ENCODE measurements at regions not wholly inside any gene's neighbourhood (a gene's known extent, or its start where the extent isn't known, plus 50 kb on each side); places are given as distances from the start of the nearest gene placed in this dataset.

- BruUV-seq (replicated peaks) = no TSS peak
- no peaks in the 10 kb centered on the region for H3K27me3 ChIP-seq (replicated peaks in 1 of 2; ENCODE audit: control insufficient read depth in 2 of 2, insufficient read depth in 2 of 2, low read length in 1 of 2)
- H3K36me3 ChIP-seq (ENCODE audit: control insufficient read depth in 2 of 2, insufficient read depth in 2 of 2, low read length in 1 of 2) = no peaks in the 10 kb centered on the region
- FAIRE-seq = no peak
- no peak overlapping the region for H2AFZ ChIP-seq (ENCODE audit: control insufficient read depth, low read depth, low read length)
- intact Hi-C loops (cut with micrococcal nuclease; ENCODE audit: unreplicated experiment) (no loop called here), in situ Hi-C loops (cut with MboI) (no loop called here)
- no peaks in the 10 kb centered on the region for H3K79me2 ChIP-seq (ENCODE audit: control insufficient read depth, insufficient read depth, low read length)
- no peak for ATAC-seq
- ChIA-PET SMC1A (ENCODE audit: uncharacterized antibody, unreplicated experiment) (interaction anchor here (2.2 kb wide), 1 partner anchor 16 kb away, joined by 8 read pairs; no protein-coding TSS in a partner anchor), RAD21 (ENCODE audit: unreplicated experiment) (interaction anchor here (1.1 to 1.8 kb wide), 2 partner anchors 283 to 645 kb away, joined by 3 to 4 read pairs; no protein-coding TSS in a partner anchor), POLR2A (interaction anchor here (1.0 kb wide), 1 partner anchor 144 kb away, joined by 3 read pairs; no protein-coding TSS in a partner anchor), CTCF (no interaction called here)
- H3K9ac ChIP-seq (ENCODE audit: control insufficient read depth, insufficient read depth, low read length) = no peak overlapping the region
- no peak for DNase-seq (ENCODE audit: low read depth, low spot score)
- H4K20me1 ChIP-seq (ENCODE audit: control insufficient read depth, insufficient read depth) = no peaks in the 10 kb centered on the region
- 44% methylated on average over 4 of the region's 4 CpGs for WGBS (ENCODE audit: insufficient coverage, insufficient replicate concordance, low lambda C conversion rate, missing lambda C conversion rate)
- H3K27ac ChIP-seq (ENCODE audit: control insufficient read depth, insufficient read depth) = no peak overlapping the region
- no peaks in the 10 kb centered on the region; the same call in 2 of the 3 replicates for H3K9me3 ChIP-seq (replicated peaks; ENCODE audit: control insufficient read depth, insufficient read depth, low read length)
- no peak overlapping the region for H3K4me2 ChIP-seq (ENCODE audit: control insufficient read depth, insufficient read depth)
- no peaks in the 10 kb centered on the region for H3K4me1 ChIP-seq (ENCODE audit: control insufficient read depth, insufficient read depth, low read length)
- H3K4me3 ChIP-seq = no peak overlapping the region
- TF ChIP-seq HDAC2 (IDR thresholded peaks at IDR 0.05) = no peak
- TF ChIP-seq SMARCA5 (IDR thresholded peaks at IDR 0.05) = no peak
- TF ChIP-seq ZNF384 (IDR thresholded peaks at IDR 0.05; ENCODE audit: borderline replicate concordance, low read depth, low read length) = no peak
- TF ChIP-seq, protein P1, sequence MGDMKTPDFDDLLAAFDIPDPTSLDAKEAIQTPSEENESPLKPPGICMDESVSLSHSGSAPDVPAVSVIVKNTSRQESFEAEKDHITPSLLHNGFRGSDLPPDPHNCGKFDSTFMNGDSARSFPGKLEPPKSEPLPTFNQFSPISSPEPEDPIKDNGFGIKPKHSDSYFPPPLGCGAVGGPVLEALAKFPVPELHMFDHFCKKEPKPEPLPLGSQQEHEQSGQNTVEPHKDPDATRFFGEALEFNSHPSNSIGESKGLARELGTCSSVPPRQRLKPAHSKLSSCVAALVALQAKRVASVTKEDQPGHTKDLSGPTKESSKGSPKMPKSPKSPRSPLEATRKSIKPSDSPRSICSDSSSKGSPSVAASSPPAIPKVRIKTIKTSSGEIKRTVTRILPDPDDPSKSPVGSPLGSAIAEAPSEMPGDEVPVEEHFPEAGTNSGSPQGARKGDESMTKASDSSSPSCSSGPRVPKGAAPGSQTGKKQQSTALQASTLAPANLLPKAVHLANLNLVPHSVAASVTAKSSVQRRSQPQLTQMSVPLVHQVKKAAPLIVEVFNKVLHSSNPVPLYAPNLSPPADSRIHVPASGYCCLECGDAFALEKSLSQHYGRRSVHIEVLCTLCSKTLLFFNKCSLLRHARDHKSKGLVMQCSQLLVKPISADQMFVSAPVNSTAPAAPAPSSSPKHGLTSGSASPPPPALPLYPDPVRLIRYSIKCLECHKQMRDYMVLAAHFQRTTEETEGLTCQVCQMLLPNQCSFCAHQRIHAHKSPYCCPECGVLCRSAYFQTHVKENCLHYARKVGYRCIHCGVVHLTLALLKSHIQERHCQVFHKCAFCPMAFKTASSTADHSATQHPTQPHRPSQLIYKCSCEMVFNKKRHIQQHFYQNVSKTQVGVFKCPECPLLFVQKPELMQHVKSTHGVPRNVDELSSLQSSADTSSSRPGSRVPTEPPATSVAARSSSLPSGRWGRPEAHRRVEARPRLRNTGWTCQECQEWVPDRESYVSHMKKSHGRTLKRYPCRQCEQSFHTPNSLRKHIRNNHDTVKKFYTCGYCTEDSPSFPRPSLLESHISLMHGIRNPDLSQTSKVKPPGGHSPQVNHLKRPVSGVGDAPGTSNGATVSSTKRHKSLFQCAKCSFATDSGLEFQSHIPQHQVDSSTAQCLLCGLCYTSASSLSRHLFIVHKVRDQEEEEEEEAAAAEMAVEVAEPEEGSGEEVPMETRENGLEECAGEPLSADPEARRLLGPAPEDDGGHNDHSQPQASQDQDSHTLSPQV (IDR thresholded peaks at IDR 0.05) = no peak
- TF ChIP-seq YBX1 (IDR thresholded peaks at IDR 0.05) = no peak
- TF ChIP-seq EP300 (IDR thresholded peaks at IDR 0.05; ENCODE audit: borderline replicate concordance in 1 of 2, control insufficient read depth in 1 of 2, low read depth in 2 of 2, low read length in 2 of 2) = no peak
- no peak for TF ChIP-seq SREBF1 (IDR thresholded peaks at IDR 0.05; ENCODE audit: low read length)
- TF ChIP-seq EGR1 (IDR thresholded peaks at IDR 0.05; ENCODE audit: borderline replicate concordance in 1 of 2, low read depth in 2 of 2, low read length in 2 of 2) = no peak
- no peak for TF ChIP-seq WRNIP1 (IDR thresholded peaks at IDR 0.05; ENCODE audit: borderline replicate concordance, low read depth, low read length)
- no peak for TF ChIP-seq ZBTB4 (CRISPR knock-in tag; IDR thresholded peaks at IDR 0.05)
- TF ChIP-seq ATF2 (IDR thresholded peaks at IDR 0.05; ENCODE audit: low read length) = no peak
- TF ChIP-seq NRF1 (conservative IDR thresholded peaks at IDR 0.05; ENCODE audit: low read depth, low read length) = no peak
- no peak for TF ChIP-seq CHD1 (IDR thresholded peaks at IDR 0.05; ENCODE audit: low read depth, low read length)
- TF ChIP-seq IKZF2 (IDR thresholded peaks at IDR 0.05) = no peak
- TF ChIP-seq ZNF207 (IDR thresholded peaks at IDR 0.05; ENCODE audit: borderline replicate concordance) = no peak
- no peak for TF ChIP-seq NFXL1 (IDR thresholded peaks at IDR 0.05; ENCODE audit: borderline replicate concordance)
Measured at GRCh38 chr5:14003936-14004335, 59.4 kb upstream of the DNAH5 start.
